ENCODE measurements at regions not wholly inside any gene's neighbourhood (a gene's known extent, or its start where the extent isn't known, plus 50 kb on each side); places are given as distances from the start of the nearest gene placed in this dataset.
"Not testable (repeated sequence)": the region's sequence is repeated elsewhere in the genome, so short reads cannot be mapped to it uniquely, and the experiment has no call there.

GRCh38 chr4:12447451-12447850, 1018.8 kb upstream of the HS3ST1 start:
- Histone ChIP-seq H3K9me3 (no peaks in the 10 kb centered on the region), H3K4me3 (no peak overlapping the region), H3K27me3 (replicated peaks; ENCODE audit: insufficient read depth) (no peaks in the 10 kb centered on the region), H3K36me3 (no peaks in the 10 kb centered on the region), H3K27ac (no peak overlapping the region), H3K4me1 (ENCODE audit: control insufficient read depth in 1 of 2, low read depth in 2 of 2) (no peaks in the 10 kb centered on the region)
- DNase-seq (ENCODE audit: low spot score) (no peak), ATAC-seq (ENCODE audit: insufficient number of reproducible peaks, low FRiP score, low read depth) (no peak)
- TF ChIP-seq, protein P1, sequence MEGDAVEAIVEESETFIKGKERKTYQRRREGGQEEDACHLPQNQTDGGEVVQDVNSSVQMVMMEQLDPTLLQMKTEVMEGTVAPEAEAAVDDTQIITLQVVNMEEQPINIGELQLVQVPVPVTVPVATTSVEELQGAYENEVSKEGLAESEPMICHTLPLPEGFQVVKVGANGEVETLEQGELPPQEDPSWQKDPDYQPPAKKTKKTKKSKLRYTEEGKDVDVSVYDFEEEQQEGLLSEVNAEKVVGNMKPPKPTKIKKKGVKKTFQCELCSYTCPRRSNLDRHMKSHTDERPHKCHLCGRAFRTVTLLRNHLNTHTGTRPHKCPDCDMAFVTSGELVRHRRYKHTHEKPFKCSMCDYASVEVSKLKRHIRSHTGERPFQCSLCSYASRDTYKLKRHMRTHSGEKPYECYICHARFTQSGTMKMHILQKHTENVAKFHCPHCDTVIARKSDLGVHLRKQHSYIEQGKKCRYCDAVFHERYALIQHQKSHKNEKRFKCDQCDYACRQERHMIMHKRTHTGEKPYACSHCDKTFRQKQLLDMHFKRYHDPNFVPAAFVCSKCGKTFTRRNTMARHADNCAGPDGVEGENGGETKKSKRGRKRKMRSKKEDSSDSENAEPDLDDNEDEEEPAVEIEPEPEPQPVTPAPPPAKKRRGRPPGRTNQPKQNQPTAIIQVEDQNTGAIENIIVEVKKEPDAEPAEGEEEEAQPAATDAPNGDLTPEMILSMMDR (IDR thresholded peaks at IDR 0.05): no peak

- TF ChIP-seq, protein P1 (IDR thresholded peaks at IDR 0.05): no peak
- ATAC-seq (ENCODE audit: insufficient number of reproducible peaks, low FRiP score, low read depth) (no peak), DNase-seq (ENCODE audit: low spot score) (no peak)
- no peaks in the 10 kb centered on the region for H3K4me1 ChIP-seq (ENCODE audit: control insufficient read depth in 1 of 2, low read depth in 2 of 2)
- H3K27ac ChIP-seq: no peak overlapping the region
- no peaks in the 10 kb centered on the region for H3K9me3 ChIP-seq
- H3K27me3 ChIP-seq (replicated peaks; ENCODE audit: insufficient read depth): no peaks in the 10 kb centered on the region
- no peak overlapping the region for H3K4me3 ChIP-seq
- H3K36me3 ChIP-seq: no peaks in the 10 kb centered on the region
Observed at GRCh38 chr4:12446657-12447185, 1018.0 kb upstream of the HS3ST1 start.

- Histone ChIP-seq H3K36me3 (no peaks in the 10 kb centered on the region), H3K9me3 (no peaks in the 10 kb centered on the region), H3K27ac (no peak overlapping the region), H3K4me1 (ENCODE audit: control insufficient read depth in 1 of 2, low read depth in 2 of 2) (no peaks in the 10 kb centered on the region), H3K27me3 (replicated peaks; ENCODE audit: insufficient read depth) (no peaks in the 10 kb centered on the region), H3K4me3 (no peak overlapping the region)
- TF ChIP-seq, protein P1 (IDR thresholded peaks at IDR 0.05): no peak
- DNase-seq (ENCODE audit: low spot score) (no peak), ATAC-seq (ENCODE audit: insufficient number of reproducible peaks, low FRiP score, low read depth) (no peak)
Observed at GRCh38 chr4:12446256-12446655, 1017.6 kb upstream of the HS3ST1 start.

GRCh38 chr4:12445711-12446235, 1017.1 kb upstream of the HS3ST1 start:
- ATAC-seq (ENCODE audit: insufficient number of reproducible peaks, low FRiP score, low read depth): no peak

DNA sequence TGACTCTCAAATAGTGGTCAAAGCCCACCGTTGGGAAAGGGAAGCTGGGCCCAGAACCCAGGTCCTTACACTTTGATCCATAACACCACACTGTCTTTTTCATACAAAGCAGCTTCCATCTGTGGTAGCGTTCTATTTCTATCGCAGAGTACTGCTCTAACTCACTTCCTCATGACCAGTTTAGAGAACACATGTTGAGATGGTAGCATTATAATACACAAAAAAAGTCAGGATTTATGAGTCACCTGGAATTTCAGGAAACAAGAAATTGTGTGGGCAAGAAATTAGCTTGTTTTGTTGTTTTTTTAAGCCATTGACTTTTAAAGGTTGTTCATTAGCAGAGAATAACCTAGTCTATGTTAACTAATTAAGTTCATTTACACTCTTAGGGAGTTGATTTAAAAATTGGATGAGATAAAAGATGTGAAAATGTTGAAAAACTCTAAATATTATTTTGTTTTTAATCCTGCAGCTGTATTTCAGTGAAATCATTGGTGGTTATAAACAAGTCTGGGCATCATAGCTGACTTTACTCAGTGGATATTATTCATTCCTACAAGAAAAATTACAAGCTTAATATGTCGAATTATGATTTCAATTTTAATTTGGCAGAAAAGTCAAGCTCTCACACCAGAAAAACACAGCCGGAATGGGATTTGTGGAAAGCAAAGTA, 1011.1 kb upstream of the HS3ST1 start:
- DNase-seq (ENCODE audit: low spot score): no peak
- no peaks in the 10 kb centered on the region for H3K36me3 ChIP-seq
- TF ChIP-seq, protein P1 (IDR thresholded peaks at IDR 0.05): no peak
- no peaks in the 10 kb centered on the region for H3K27me3 ChIP-seq (replicated peaks; ENCODE audit: insufficient read depth)
- no peaks in the 10 kb centered on the region for H3K9me3 ChIP-seq
- no peak overlapping the region for H3K27ac ChIP-seq
- ATAC-seq (ENCODE audit: insufficient number of reproducible peaks, low FRiP score, low read depth): no peak
- no peaks in the 10 kb centered on the region for H3K4me1 ChIP-seq (ENCODE audit: control insufficient read depth in 1 of 2, low read depth in 2 of 2)
- no peak overlapping the region for H3K4me3 ChIP-seq

More at GRCh38 chr4:12445711-12446235, 1017.1 kb upstream of the HS3ST1 start:
- no peaks in the 10 kb centered on the region for H3K9me3 ChIP-seq
- no peaks in the 10 kb centered on the region for H3K4me1 ChIP-seq (ENCODE audit: control insufficient read depth in 1 of 2, low read depth in 2 of 2)
- no peaks in the 10 kb centered on the region for H3K36me3 ChIP-seq
- H3K27me3 ChIP-seq (replicated peaks; ENCODE audit: insufficient read depth): no peaks in the 10 kb centered on the region
- H3K4me3 ChIP-seq: no peak overlapping the region
- TF ChIP-seq, protein P1 (IDR thresholded peaks at IDR 0.05): no peak
- H3K27ac ChIP-seq: no peak overlapping the region
- DNase-seq (ENCODE audit: low spot score): no peak

DNA sequence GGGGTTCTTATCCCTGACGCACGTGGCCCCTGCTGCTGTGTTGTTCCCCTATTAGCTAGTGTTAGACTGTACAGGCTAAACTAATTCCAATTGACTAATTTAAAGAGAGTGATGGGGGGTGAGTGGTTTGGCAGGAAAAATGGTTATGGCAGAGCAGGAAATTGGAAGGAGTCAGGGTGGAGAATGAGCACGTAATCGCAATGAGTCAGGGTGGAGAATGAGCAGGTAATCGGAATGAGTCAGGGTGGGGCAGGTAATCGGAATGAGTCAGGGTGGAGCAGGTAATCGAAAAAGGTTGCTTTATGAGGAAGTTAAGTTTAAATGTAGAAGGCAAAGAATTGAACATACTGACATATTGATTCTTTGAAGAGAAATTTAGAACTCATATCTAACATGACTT, 1002.6 kb upstream of the HS3ST1 start:
- H3K36me3 ChIP-seq; H3K9me3 ChIP-seq; H3K27me3 ChIP-seq (replicated peaks; ENCODE audit: insufficient read depth): not testable (repeated sequence)

More for the DNA sequence above, 1002.6 kb upstream of the HS3ST1 start:
- H3K27ac ChIP-seq; ATAC-seq (ENCODE audit: insufficient number of reproducible peaks, low FRiP score, low read depth); H3K4me3 ChIP-seq; DNase-seq (ENCODE audit: low spot score); H3K4me1 ChIP-seq (ENCODE audit: control insufficient read depth in 1 of 2, low read depth in 2 of 2): not testable (repeated sequence)
